ENCODE measurements at regions not wholly inside any gene's neighbourhood (a gene's known extent, or its start where the extent isn't known, plus 50 kb on each side); places are given as distances from the start of the nearest gene placed in this dataset.
"Not testable (repeated sequence)": the region's sequence is repeated elsewhere in the genome, so short reads cannot be mapped to it uniquely, and the experiment has no call there.

DNA sequence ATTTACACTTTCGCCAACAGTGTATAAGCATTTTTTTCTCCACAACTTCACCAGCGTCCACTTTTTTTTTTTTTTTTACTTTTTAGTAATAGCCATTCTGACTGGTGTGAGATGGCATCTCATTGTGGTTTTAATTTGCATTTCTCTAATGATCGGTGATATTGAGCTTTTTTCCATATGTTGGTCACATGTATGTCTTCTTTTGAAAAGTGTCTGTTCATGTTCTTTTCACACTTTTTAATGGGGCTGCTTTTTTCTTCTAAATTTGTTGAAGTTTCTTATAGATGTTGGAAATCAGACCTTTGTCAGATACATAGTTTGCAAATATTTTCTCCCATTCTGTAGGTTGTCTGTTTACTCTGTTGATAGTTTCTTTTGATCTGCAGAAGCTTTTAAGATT is 177.2 kb downstream of the SOD2 start:
- not testable (repeated sequence) for DNase-seq; H3K9me2 ChIP-seq (replicated peaks; ENCODE audit: insufficient read depth, low read length); H3K27me3 ChIP-seq (ENCODE audit: low read length); H3K4me1 ChIP-seq (ENCODE audit: low read length); H2AFZ ChIP-seq (ENCODE audit: low read length); H3K36me3 ChIP-seq (ENCODE audit: insufficient read depth, low read length); H3K27ac ChIP-seq (ENCODE audit: low read length); H3K4me3 ChIP-seq (ENCODE audit: low read length); H3K9me3 ChIP-seq (ENCODE audit: low read length); H4K20me1 ChIP-seq (ENCODE audit: insufficient read depth, low read depth, low read length); H3K79me2 ChIP-seq (ENCODE audit: low read length); H3K4me2 ChIP-seq (ENCODE audit: low read depth, low read length, poor library complexity, severe bottlenecking); H3K9ac ChIP-seq (ENCODE audit: low read length)

DNA sequence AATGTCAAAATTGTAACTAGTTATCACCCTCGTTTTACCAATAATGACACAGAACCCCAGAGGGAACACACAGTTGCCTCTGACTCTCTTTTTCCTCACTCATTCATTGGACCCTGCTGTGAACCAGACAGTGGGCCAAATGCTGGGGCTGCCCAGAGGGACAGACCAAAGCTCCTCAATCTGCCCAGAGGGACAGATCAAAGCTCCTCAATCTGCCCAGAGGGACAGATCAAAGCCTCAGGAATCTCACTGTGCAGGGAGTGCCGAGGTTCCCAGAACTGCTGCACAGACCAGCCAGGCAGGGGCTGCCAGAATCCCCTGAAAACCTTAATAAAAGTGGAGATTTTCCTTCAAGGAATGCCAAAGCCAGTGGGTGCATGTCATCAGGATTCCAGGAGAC is 179.1 kb downstream of the SOD2 start:
- Histone ChIP-seq H3K27ac (ENCODE audit: low read length) (no peak overlapping the region), H3K27me3 (ENCODE audit: low read length) (no peaks in the 10 kb centered on the region), H3K9ac (ENCODE audit: low read length) (no peak overlapping the region), H3K4me1 (ENCODE audit: low read length) (no peaks in the 10 kb centered on the region), H4K20me1 (ENCODE audit: insufficient read depth, low read depth, low read length) (no peaks in the 10 kb centered on the region), H2AFZ (ENCODE audit: low read length) (no peak overlapping the region), H3K9me3 (ENCODE audit: low read length) (no peaks in the 10 kb centered on the region), H3K79me2 (ENCODE audit: low read length) (no peaks in the 10 kb centered on the region), H3K4me2 (ENCODE audit: low read depth, low read length, poor library complexity, severe bottlenecking) (no peak overlapping the region), H3K9me2 (replicated peaks; ENCODE audit: insufficient read depth, low read length) (no peaks in the 10 kb centered on the region; the same call in 1 of the 2 replicates), H3K4me3 (ENCODE audit: low read length) (no peak overlapping the region), H3K36me3 (ENCODE audit: insufficient read depth, low read length) (0 out of 2 replicates have a peak, but pooled peaks cover 2% of the 10 kb centered on the region)
- DNase-seq, result no peak

- no peak for DNase-seq
- Histone ChIP-seq H3K4me1 (ENCODE audit: low read length) (no peaks in the 10 kb centered on the region), H4K20me1 (ENCODE audit: insufficient read depth, low read depth, low read length) (no peaks in the 10 kb centered on the region), H3K9ac (ENCODE audit: low read length) (no peak overlapping the region), H3K36me3 (ENCODE audit: insufficient read depth, low read length) (0 out of 2 replicates have a peak, but pooled peaks cover 2% of the 10 kb centered on the region), H3K27ac (ENCODE audit: low read length) (no peak overlapping the region), H3K9me3 (ENCODE audit: low read length) (no peaks in the 10 kb centered on the region), H3K4me2 (ENCODE audit: low read depth, low read length, poor library complexity, severe bottlenecking) (no peak overlapping the region), H3K79me2 (ENCODE audit: low read length) (no peaks in the 10 kb centered on the region), H3K9me2 (replicated peaks; ENCODE audit: insufficient read depth, low read length) (no peaks in the 10 kb centered on the region; the same call in 1 of the 2 replicates), H3K4me3 (ENCODE audit: low read length) (no peak overlapping the region), H3K27me3 (ENCODE audit: low read length) (no peaks in the 10 kb centered on the region), H2AFZ (ENCODE audit: low read length) (no peak overlapping the region)
Measured at GRCh38 chr6:159513074-159513720, 179.8 kb downstream of the SOD2 start.

DNA sequence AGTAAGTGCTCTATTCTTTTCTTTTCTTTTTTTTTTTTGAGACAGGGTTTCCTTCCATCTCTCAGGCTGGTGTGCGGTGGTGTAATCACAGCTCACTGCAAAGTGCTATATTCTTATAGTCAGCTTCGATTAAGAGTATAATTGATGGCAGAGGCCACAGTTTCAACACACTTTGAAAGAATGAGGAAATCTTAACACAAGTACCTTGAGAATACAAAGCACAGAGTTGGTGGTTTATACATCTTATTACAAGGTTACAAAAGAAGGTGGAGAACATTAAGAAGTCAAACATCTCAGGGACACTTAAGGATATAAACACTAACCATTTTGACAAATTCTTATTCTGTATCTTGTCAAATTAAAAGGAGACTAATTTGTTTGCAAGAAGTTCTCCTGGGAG is 180.5 kb downstream of the SOD2 start:
- no peaks in the 10 kb centered on the region for H3K79me2 ChIP-seq (ENCODE audit: low read length)
- H3K4me1 ChIP-seq (ENCODE audit: low read length), result no peaks in the 10 kb centered on the region
- H3K27me3 ChIP-seq (ENCODE audit: low read length), result no peaks in the 10 kb centered on the region
- H3K27ac ChIP-seq (ENCODE audit: low read length), result no peak overlapping the region
- no peaks in the 10 kb centered on the region for H3K9me2 ChIP-seq (replicated peaks; ENCODE audit: insufficient read depth, low read length)
- H3K36me3 ChIP-seq (ENCODE audit: insufficient read depth, low read length), result 0 out of 2 replicates have a peak, but pooled peaks cover 2% of the 10 kb centered on the region
- no peak overlapping the region for H3K4me3 ChIP-seq (ENCODE audit: low read length)
- H3K9ac ChIP-seq (ENCODE audit: low read length), result no peak overlapping the region
- no peaks in the 10 kb centered on the region for H4K20me1 ChIP-seq (ENCODE audit: insufficient read depth, low read depth, low read length)
- H3K4me2 ChIP-seq (ENCODE audit: low read depth, low read length, poor library complexity, severe bottlenecking), result no peak overlapping the region
- no peaks in the 10 kb centered on the region for H3K9me3 ChIP-seq (ENCODE audit: low read length)
- DNase-seq, result no peak
- H2AFZ ChIP-seq (ENCODE audit: low read length), result no peak overlapping the region

- H3K36me3 ChIP-seq (ENCODE audit: insufficient read depth, low read length), result 0 out of 2 replicates have a peak, but pooled peaks cover 2% of the 10 kb centered on the region
- no peaks in the 10 kb centered on the region for H3K9me3 ChIP-seq (ENCODE audit: low read length)
- H3K4me2 ChIP-seq (ENCODE audit: low read depth, low read length, poor library complexity, severe bottlenecking), result no peak overlapping the region
- H3K9me2 ChIP-seq (replicated peaks; ENCODE audit: insufficient read depth, low read length), result no peaks in the 10 kb centered on the region
- no peak overlapping the region for H3K27ac ChIP-seq (ENCODE audit: low read length)
- no peak overlapping the region for H3K4me3 ChIP-seq (ENCODE audit: low read length)
- no peak overlapping the region for H2AFZ ChIP-seq (ENCODE audit: low read length)
- DNase-seq, result no peak
- H3K27me3 ChIP-seq (ENCODE audit: low read length), result no peaks in the 10 kb centered on the region
- no peak overlapping the region for H3K9ac ChIP-seq (ENCODE audit: low read length)
- H4K20me1 ChIP-seq (ENCODE audit: insufficient read depth, low read depth, low read length), result no peaks in the 10 kb centered on the region
- H3K4me1 ChIP-seq (ENCODE audit: low read length), result no peaks in the 10 kb centered on the region
- H3K79me2 ChIP-seq (ENCODE audit: low read length), result no peaks in the 10 kb centered on the region
Measured at GRCh38 chr6:159512104-159512503, 180.9 kb downstream of the SOD2 start.

GRCh38 chr6:159510141-159510540 is 182.9 kb downstream of the SOD2 start:
- 0 out of 2 replicates have a peak overlapping the region, but pooled peaks have one; percentile 58 for H2AFZ ChIP-seq (ENCODE audit: low read length)
- no peak for DNase-seq
- H3K36me3 ChIP-seq (ENCODE audit: insufficient read depth, low read length), result no peaks in the 10 kb centered on the region
- no peaks in the 10 kb centered on the region for H3K9me3 ChIP-seq (ENCODE audit: low read length)
- H4K20me1 ChIP-seq (ENCODE audit: insufficient read depth, low read depth, low read length), result no peaks in the 10 kb centered on the region
- H3K4me3 ChIP-seq (ENCODE audit: low read length), result no peak overlapping the region
- H3K9ac ChIP-seq (ENCODE audit: low read length), result no peak overlapping the region
- no peak overlapping the region for H3K4me2 ChIP-seq (ENCODE audit: low read depth, low read length, poor library complexity, severe bottlenecking)
- H3K27me3 ChIP-seq (ENCODE audit: low read length), result no peaks in the 10 kb centered on the region
- no peaks in the 10 kb centered on the region for H3K4me1 ChIP-seq (ENCODE audit: low read length)
- H3K27ac ChIP-seq (ENCODE audit: low read length), result no peak overlapping the region
- H3K9me2 ChIP-seq (replicated peaks; ENCODE audit: insufficient read depth, low read length), result no peaks in the 10 kb centered on the region
- H3K79me2 ChIP-seq (ENCODE audit: low read length), result no peaks in the 10 kb centered on the region

- Histone ChIP-seq H3K9me2 (replicated peaks; ENCODE audit: insufficient read depth, low read length) (no peaks in the 10 kb centered on the region), H3K27me3 (ENCODE audit: low read length) (no peaks in the 10 kb centered on the region), H3K4me2 (ENCODE audit: low read depth, low read length, poor library complexity, severe bottlenecking) (no peak overlapping the region), H3K9ac (ENCODE audit: low read length) (no peak overlapping the region), H3K27ac (ENCODE audit: low read length) (no peak overlapping the region), H3K79me2 (ENCODE audit: low read length) (no peaks in the 10 kb centered on the region), H4K20me1 (ENCODE audit: insufficient read depth, low read depth, low read length) (no peaks in the 10 kb centered on the region), H3K4me1 (ENCODE audit: low read length) (no peaks in the 10 kb centered on the region), H2AFZ (ENCODE audit: low read length) (no peak overlapping the region), H3K4me3 (ENCODE audit: low read length) (no peak overlapping the region), H3K9me3 (ENCODE audit: low read length) (no peaks in the 10 kb centered on the region), H3K36me3 (ENCODE audit: insufficient read depth, low read length) (no peaks in the 10 kb centered on the region)
- DNase-seq, result no peak
Measured at GRCh38 chr6:159508931-159509330, 184.1 kb downstream of the SOD2 start.

GRCh38 chr6:159506048-159506447 is 187.0 kb downstream of the SOD2 start:
- Histone ChIP-seq H4K20me1 (ENCODE audit: insufficient read depth, low read depth, low read length) (no peaks in the 10 kb centered on the region), H3K9ac (ENCODE audit: low read length) (no peak overlapping the region), H3K9me2 (replicated peaks; ENCODE audit: insufficient read depth, low read length) (no peaks in the 10 kb centered on the region), H3K4me3 (ENCODE audit: low read length) (no peak overlapping the region), H3K4me2 (ENCODE audit: low read depth, low read length, poor library complexity, severe bottlenecking) (no peak overlapping the region), H3K27ac (ENCODE audit: low read length) (no peak overlapping the region), H3K9me3 (ENCODE audit: low read length) (no peaks in the 10 kb centered on the region), H2AFZ (ENCODE audit: low read length) (no peak overlapping the region), H3K27me3 (ENCODE audit: low read length) (no peaks in the 10 kb centered on the region), H3K79me2 (ENCODE audit: low read length) (no peaks in the 10 kb centered on the region), H3K36me3 (ENCODE audit: insufficient read depth, low read length) (no peaks in the 10 kb centered on the region), H3K4me1 (ENCODE audit: low read length) (no peaks in the 10 kb centered on the region)
- DNase-seq, result no peak

Data from Karpas-422 (cell line).